ENCODE measurements at regions not wholly inside any gene's neighbourhood (a gene's known extent, or its start where the extent isn't known, plus 50 kb on each side); places are given as distances from the start of the nearest gene placed in this dataset.
A peak's percentile ranks its signal among the peaks of the same experiment; 100 is the strongest.

DNA sequence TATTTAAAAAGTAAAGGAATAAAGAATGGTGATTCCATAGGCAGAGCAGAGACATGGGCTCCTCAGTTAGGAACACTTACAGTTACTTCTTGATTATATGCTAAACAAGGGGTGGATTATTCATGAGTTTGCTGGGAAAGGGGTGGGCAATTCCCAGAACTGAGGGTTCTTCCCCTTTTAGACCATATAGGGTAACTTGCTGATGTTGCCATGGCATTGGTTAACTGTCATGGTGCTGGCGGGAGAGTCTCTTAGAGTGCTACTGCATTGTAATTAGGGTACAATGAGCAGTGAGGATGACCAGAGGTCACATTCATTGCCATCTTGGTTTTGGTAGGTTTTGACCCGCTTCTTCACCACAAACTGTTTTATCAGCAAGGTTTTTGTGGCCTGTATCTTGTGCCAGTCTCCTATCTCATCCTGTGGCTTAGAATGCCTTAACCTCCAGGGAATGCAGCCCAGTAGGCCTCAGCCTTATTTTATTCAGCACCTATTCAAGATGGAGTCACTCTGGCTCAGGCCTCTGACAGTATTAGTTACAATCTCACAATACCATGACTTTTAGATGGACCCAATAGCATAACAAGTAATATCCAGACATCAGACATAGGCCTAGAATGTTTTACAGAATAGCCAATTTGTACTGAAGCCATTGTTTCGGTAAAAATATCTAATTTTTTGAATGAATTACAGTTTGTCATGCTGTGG lies 106.8 kb downstream of the ZBTB18 start:
- no peak for DNase-seq

DNA sequence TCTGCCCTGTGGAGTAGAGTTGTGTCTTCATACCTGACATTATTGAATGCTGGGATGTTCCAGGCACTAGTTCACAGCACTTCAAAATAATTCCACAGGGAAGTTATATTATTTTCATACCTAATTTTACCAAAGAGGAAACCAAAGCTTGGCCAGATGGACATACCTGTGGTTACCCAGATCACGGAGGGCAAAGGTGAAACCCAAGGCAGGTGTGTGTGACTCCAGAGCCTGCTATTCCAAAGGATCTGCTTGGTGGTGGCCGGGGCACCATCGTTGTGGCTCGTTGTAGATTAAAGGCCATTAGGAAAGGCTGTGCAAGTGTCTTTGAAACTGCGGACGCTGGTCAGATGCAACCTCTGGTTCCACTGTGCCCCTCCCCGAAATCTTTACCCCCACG lies 108.6 kb downstream of the ZBTB18 start:
- no peak for DNase-seq

DNA sequence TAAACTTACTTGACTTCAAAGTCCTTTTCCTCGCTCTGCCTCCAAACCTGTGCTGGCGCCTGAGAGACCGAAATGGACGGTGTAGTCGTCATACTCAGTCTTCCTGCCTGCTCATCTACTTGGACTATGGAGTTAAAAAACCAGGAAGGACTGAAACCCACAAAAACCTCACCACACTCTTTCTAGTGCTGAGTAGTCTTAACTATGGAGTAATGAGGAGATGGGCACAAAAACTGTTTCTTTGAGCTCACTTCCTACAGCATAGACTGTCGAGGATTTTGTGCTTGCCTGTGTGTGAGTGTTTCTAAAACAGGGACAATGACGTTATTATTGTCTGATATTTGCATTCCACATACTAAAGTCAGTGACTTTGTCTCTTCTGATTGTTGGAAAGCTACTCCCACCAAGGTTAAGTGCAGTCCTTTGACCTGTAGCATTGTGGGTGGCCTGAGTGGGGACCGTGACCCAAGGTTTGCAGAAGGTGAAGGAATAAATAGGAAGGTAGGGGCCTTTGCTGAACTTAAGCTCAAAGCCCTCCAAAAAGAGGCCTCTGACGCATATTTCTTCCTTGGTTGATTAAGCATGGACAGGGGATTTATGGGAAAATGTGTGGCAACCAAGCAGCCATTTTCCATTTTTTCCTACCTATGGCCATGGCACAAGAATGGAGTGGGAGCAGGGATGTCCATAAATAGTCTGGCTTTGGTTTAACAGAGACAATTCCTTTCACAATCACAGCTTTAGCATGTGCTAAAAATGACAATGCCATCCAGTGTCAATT lies 109.6 kb downstream of the ZBTB18 start:
- no peak for DNase-seq

DNA sequence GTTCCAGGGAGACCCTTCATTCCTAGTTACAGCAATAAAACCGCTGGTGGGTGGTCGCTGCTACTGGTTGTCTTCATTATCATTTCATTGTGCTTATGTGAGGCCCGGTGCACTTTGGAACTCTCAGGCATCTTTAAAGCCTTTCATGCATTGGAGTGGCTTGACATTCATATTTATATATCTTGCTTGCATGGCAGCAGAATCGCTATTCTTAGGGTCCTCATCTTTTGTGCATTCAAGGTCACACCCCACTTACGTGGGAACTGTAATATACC lies 110.1 kb downstream of the ZBTB18 start:
- DNase-seq, result no peak

DNA sequence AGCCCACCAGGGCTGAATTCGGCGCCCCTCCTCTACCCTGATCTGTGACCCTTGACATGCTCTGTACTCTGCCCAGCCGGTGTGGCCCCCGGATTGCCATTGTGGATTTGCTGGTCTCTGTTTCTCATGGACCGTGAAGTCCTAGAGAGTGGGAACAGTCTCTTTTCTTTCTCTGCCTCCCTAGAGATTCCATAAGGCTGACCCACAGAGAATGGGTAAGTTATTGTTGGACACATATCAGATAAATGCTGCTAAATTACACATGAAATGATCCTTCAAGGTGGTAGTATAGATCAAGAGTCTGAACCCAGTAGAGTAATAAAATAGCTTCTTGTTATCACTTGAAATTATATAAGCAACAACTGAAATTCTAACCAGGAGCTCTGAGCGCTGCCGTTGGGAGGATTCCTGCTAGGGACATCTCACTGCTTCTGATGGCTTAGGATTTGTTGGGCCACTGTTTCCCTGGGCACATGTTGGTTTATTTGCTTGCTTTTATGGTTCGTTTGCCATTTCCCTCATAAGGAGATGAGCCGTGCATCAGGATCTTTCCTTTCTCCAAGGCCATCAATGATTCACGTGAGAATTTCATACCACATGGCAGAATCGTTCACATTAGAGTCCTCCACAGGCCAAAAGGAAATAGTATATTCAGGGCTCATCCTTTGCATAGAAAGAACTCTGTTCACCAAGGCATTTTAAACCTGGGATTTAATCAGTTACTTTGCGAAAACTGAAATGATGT lies 111.9 kb downstream of the ZBTB18 start:
- no peak for DNase-seq

DNA sequence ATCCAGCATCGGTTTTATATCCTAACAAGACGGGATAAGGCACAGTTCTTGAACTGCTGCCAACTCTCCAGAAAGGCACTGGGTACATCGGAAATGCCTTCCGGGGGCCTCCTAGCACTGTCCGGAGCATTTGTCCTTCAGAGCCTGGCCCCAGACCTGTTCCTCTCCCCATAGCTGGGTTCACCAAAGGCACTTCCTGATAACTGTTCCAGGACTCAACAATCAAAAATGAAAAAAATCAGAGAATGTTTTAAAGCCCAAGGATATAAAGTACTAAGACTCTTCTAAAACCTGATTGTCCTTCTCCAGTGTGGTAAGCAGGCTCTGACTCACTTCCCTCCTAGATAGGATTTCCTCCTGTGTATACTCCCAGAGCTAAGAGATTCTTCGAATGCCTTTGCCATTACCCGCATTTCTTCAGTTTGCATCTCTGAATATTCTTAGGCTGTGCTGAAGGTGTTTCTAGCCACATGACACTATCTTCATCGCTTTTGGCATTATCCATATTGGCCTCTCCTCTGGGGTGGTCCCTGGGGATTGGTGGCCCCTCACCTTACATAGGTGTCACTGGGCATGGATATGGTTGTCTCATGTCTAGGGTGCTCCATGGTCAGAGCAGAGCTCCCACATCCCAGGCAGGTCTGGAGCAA lies 112.9 kb downstream of the ZBTB18 start:
- DNase-seq, result no peak

DNA sequence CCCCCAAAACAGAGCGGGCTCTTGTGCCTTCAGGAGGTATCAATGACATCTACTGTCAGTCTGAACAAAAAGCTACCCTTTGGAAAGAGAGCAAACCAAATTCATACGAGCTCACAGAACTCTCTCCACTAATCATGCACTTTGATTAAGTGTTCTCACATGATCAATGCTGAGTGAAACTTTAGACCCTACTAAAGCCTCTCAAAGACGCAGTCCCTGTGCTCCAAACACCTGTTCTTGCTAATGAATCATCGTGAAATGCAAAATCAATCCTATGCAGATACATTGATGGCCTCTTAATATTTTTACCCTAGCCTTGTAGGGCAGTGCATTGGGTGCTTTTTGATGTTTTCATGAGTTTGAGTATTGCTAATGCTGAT lies 113.4 kb downstream of the ZBTB18 start:
- DNase-seq, result peak; percentile 48

DNA sequence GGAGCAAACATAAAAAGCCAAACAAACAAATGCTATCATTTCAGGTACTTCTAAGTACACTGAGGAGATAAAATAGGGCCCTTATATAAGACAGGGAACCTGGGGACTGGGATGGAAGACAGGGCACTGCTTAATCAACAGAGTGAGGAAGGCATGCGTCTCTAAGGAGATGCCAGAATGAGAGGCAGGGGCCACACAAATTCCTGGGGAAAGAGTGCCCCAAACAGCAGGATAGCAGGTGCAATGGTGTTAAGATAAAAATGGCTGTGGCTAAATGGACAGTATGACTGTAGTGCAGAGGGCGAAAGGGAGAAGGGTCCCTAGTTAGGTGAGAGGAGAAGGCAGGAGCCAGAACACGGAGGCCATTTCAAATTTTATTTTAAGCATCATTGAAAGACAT lies 113.9 kb downstream of the ZBTB18 start:
- no peak for DNase-seq

DNA sequence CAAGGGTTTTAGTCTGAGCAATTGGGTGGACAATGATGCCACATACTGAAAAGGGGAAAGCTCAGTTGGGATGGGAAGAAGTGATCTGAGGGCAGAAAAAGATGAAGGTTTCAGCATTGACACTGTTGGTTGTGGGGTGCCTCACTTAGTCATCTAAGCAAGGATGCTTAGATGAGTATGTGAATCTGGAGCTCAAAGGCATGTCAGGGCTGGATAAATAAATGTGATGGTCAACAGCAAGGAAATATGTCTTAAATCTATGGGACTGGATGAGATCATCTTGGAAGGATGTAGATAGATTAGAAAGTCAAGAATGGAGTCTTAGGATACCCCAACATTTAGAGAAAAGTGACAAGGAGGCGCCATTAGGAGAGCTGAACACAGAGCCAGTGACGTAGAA lies 114.6 kb downstream of the ZBTB18 start:
- no peak for DNase-seq

DNA sequence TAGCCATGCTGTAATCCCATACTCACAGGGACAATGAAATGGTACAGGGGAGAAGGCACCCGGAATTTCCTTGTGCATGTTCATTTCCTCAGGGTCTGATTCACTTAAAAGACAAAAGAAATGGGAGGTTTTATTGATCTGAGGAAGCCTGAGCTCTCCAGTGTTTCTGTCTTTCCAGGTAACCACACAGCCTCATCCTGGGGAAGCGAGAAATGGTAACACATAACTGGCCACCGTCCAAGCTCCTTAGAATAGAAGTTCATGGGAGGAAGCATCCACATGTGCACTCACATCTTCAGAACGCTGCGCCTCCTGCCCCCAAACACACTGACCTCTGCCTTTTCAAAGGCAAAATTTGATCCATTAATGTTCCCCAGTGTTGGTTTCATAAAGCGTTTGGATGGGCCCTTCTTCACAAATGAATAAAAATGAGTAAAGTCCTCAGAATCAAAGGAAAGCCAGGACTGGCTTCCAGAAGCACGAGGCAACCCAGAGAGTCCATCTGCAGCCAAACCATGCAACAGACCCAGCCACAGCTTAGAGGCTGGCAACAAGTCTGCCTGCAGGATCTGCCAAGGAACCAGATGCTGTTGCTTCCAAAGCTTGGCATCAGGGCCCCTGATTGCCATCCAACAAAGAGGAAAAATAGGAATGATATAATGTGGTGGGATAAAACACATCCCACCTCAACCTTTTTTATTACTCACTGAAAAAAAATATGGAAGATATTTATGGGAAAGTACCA lies 120.3 kb downstream of the ZBTB18 start:
- DNase-seq, result no peak

DNA sequence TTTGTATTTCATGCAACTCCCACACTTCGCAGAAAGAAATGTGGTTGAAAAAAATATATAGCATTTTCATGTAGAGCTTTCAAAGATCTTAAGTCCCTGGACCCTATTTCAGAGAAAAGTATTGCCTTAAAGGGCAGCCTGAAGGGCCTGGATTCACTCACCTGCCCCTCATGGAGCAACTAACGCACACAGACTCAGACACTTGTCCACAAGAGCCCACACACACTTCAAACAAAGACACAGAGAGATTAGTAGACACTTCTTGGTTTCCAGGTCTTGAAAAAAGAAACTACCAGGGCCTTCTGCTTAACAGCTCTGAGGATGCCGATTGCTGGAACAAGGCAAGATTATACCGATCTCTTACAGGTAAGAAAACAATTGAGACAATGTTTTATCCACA lies 122.2 kb downstream of the ZBTB18 start:
- DNase-seq, result no peak

DNA sequence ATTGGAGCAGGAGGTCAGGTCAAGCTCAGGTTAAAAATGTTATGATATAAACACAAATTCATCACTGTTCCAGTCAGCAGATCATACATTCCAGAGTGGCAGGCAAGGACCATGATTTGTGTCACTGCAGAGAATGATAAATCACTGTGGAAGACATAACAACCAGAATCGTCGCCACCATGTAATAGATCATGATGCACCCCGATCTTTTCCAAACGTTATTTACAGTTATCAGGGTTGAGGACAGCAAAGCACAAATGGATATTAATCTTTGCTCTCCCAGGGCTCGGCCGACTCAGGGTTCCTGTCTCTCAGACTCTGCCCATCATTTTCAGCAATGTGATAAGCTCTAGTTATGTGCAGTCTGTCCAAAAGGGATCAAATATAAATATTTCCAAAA lies 122.7 kb downstream of the ZBTB18 start:
- no peak for DNase-seq

DNA sequence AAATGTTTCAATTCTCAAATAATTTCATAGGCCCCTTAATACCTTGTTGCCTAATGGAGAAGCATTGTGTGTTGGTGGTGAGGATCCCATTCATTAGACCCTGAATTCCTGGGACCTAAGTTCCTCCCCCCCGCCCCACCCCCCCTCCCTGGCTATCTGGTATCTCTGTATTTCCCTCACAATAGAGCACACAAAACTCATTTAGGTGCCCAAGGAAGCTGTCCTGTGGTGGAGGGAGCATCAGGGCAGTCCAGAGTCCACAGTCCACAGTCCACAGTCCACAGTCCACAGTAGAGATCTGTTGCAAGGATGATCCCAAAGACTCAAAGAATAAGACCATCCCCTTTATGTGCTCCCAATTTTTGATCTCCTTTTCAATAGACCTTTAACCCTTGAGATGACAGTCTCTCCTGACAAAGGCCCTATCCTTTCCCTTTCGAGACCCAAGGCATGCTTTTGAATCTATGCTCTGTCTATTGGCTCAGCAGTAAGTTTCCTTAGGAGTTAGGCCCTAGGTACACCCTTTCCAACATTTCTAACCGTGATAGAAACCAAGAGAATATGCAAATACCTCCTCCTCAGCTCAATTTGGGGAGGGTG lies 123.9 kb downstream of the ZBTB18 start:
- DNase-seq, result no peak

DNA sequence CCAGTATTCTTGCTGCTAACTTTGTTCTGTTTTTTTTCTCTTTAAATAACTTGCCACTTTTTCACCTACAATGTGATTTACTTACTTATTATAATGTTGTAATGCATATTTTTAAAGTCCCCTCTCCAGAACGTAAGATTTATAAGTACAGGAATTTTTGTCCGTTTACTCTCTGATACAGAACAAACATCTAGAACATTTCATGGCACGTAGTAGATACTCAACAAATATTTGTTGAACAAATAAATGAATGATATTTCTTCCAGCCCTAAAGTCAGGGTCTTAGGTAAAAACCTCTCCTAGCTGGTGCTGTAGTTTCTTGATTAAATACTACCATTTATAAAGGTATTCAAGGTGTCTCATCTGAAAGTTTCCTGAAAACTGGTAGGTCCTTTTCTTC lies 125.1 kb downstream of the ZBTB18 start:
- DNase-seq, result no peak

DNA sequence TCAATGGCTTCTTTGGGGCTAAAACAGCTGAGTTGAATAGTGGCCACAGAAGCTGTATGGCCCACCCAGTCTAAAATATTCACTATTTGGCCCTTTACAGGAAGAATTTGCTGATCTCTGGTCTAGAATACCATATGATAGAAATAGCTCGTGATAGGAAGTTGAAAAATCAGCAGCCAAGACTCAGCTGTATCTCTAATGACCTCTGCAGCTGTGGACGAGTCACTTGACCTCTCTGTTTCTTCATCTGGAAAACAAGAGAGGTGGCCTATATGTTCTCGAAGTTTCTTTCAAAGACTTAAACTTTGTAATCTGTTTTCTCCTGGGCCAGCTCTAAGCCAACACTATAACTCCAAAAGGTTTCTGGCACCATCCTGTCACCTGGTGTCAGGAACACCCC lies 129.2 kb downstream of the ZBTB18 start:
- no peak for DNase-seq

DNA sequence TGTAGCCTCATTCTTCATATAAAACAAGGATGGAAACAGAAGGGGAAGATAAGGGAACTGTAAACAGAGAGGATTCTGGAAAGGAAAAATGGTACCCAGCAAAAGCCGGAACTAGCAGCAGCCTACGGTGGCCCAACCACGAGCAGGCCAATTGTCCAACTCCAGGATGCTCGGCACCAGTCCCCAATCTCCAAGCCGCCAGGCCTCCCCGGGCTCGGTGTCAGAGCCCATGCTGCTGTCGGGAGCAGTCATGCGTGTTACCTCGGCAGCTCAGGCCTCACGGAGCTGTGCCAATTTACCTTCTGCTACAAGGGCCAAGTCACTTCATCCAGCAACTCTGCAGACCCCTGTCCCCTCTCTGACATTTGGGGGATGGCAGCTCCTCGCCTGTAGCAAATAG lies 130.8 kb downstream of the ZBTB18 start:
- DNase-seq, result no peak

DNA sequence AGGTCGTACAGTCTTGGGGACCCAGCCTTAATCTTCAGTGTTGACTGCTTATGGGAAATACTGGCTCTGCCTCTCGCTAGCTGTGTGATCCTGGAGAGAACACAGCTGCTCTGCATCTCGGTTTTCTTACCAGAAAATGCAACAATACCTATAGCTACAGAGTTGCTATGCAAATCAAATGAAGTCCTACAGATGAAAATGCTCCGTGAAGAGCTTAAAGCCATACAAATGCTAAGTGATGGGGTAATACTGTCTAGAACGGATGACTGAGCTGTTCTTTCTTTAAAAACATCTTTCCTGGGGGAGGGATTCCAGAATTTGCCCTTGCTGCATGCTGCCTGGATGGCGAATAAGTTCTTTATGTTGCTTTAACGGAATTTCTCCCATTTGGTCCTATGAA lies 132.0 kb downstream of the ZBTB18 start:
- DNase-seq, result no peak

DNA sequence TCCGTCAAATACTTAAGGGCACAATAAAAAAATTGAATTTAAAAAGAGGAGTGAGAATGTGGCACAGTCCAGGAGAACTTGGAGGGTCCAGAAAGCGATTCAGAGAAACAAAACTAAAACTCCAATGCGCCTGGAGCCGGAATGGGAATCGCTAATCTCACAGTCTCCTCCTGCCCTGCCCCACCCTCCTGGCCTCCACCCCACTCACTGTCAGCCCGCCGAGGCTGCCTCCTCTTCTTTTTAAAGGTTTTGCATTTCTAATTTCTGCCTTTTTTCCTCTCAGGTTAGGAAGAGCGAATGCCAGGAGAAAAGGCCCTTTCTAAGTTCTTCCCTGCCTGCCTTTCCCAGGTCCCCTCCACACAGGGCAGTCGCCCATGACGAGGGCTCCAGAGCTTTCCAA lies 135.3 kb downstream of the ZBTB18 start:
- no peak for DNase-seq

DNA sequence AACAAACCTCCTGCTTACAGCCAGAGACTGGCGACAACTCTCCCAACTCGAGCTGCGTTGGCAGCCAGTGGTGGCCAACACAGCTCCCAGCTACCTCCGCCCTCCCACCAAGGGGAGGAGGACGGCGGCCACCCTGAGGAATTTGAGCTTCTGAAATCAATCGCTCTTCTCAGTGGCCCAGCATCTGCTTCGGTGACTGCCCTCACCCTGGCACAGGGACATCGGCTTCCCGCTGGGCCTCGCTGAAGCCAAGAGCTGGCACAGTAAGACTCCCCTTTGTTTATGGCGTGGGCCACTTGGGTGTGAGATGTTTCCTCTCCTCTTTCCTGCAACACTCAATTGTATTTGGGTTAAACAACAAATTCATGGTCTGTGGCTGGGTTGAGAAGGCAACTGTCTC lies 136.2 kb downstream of the ZBTB18 start:
- DNase-seq, result no peak

DNA sequence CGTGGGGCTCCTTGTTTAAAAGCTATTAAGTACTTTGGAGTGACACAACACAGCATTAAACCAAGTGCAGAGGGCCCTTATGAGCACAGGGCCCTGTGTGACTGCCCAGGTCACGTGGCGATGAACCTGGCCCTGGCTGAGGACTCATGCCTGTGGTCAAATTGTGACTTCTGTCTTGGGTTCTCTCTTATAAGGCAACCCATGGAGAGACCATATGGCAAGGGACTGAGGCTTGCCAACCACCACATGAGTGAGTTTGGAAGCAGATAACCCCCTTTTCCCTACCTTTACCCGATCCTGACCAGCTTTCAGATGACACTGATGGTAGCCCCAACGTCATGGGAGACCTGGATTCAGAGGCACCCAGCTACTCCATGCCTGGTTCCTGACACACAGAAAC lies 140.5 kb downstream of the ZBTB18 start:
- DNase-seq, result no peak

DNA sequence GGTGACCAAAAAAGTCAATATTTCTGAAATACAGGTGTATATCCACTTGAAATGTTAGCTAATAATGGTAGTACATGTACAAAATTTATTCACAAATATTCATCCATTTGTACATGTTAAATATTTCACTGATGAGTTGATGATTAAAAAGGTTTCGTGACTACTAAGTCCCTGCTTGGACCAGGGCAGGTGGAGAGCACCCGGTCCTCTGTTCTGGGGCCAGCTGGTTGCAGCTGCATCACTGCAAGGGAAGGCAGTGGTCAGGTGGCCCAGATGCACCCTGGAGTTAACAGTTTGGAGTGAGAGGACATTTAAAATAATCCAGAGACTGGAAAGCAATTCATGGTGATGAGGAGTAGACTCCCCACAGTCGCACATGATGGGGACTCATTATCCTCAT lies 141.2 kb downstream of the ZBTB18 start:
- no peak for DNase-seq

DNA sequence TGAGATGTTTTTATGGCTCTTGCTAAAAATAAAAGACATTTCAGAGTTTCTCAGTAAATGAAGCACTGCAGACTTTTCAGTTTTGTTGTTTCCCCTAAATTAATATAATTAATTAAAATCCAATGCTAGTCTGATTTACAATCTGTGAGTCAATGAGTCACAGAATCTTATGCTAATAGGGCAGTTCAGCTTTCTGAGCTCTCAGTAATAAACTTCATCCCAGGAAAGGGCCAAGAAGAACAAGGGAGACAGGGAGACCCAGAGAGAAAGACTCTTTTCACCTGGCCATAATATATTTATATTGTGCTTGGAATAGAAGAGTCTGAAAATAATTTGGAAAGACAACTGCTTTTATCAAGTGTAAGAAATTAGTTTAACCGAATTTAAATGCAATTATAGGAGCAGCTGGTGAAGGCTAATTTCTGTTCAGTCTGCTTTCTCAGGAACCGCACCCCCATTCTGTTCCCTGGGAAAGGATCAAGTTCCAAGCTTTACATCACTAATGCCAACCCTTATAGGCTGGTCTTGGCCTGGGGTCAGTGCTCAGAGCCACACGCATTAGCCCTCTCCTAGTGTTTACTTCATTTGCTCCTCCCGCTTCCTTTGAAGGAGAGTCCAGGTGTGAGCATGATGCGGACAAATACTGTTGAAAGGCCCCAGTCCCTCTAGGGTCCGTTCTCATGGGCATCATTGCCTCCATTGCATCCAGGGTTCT lies 145.6 kb downstream of the ZBTB18 start:
- DNase-seq, result peak; percentile 19

Measured in NCI-H2171 treated with DMSO at 0.1 percent for 48 hours (cell line).